ENCODE measurements at regions not wholly inside any gene's neighbourhood (a gene's known extent, or its start where the extent isn't known, plus 50 kb on each side); places are given as distances from the start of the nearest gene placed in this dataset.

DNA sequence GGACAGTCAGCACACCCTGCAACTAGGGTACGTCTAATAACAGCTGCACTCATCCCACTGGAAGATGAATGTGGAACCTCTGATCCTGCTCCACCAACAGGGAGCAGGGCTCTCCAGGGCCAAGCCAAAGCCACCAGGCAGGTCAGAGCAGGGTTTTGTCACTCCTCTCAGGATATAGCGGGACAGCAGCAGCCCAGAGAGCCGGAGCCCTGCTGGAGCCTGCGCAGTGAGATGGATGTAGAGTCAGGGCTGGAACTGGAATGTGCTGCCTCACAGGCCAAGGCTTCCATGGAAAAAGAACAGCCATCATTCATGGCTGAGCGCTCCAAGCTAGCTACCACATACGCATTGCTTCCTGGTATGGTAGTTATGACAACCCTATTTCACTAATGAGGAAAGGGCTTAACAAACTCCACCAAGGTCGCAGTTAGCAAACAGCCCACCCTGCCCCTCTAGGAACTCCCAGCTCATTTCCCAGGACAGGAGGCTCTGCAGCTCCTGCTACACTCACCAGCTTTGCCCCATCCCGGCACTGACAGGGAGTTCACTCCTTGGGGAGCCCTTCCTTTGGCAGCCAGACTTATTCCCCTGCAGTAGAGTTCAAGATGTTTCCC, 85.2 kb downstream of the HS1BP3 start:
- TF ChIP-seq ZNF274 (IDR thresholded peaks at IDR 0.05; ENCODE audit: low read depth, low read length) (no peak), SUZ12 (IDR thresholded peaks at IDR 0.05; ENCODE audit: extremely low read depth, insufficient read depth, insufficient read length) (no peak)

All from NT2/D1 (cell line).